ENCODE measurements at regions not wholly inside any gene's neighbourhood (a gene's known extent, or its start where the extent isn't known, plus 50 kb on each side); places are given as distances from the start of the nearest gene placed in this dataset.

DNA sequence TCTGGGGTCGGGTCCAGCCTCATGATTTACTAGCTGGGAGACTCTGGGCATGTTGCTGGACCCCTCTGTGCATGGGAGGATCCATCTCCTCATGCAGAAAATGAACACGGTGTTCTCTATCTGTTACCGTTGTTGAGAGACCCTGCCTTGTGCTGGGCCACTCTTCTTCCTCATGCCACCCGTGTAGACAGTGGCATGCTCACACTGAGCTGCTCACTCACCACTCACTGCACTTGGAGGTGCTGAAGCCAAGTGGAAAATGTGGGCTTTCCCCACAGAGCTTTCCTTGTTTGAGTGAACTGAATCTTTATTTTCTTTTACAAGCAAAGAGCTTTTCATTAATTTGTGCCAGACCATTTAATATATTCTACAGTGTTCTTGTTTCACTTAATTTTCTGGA, 77.5 kb upstream of the GDF10 start:
- TF ChIP-seq CTCF (IDR thresholded peaks at IDR 0.05; ENCODE audit: low read depth, low read length) = no peak
- no peak overlapping the region for H3K4me3 ChIP-seq (ENCODE audit: low read depth, low read length)

DNA sequence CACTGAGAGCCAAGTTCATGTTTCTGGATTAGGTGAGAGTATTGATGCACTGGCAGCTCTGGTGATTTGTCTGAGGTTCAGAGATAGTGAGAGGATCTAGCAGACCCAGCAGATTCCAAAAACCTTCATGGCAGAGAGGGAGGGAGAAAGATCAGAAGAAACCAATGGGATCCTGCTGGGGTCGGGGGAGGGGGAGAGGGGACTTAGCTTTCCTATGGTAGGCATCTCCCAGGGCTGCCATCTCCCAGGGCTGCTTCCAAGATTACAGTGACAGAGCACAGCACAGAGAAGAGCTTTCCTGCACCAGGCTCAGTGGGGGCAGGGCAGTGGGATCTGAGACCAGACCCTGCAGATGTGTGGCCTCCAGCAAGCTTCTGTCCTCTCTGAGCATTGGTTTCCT, 76.8 kb upstream of the GDF10 start:
- no peak for TF ChIP-seq CTCF (IDR thresholded peaks at IDR 0.05; ENCODE audit: low read depth, low read length)
- H3K4me3 ChIP-seq (ENCODE audit: low read depth, low read length) = no peak overlapping the region

- no peak for TF ChIP-seq CTCF (IDR thresholded peaks at IDR 0.05; ENCODE audit: low read depth, low read length)
- H3K4me3 ChIP-seq (ENCODE audit: low read depth, low read length) = no peak overlapping the region
Measured at GRCh38 chr10:47224546-47225218, 75.3 kb upstream of the GDF10 start.

DNA sequence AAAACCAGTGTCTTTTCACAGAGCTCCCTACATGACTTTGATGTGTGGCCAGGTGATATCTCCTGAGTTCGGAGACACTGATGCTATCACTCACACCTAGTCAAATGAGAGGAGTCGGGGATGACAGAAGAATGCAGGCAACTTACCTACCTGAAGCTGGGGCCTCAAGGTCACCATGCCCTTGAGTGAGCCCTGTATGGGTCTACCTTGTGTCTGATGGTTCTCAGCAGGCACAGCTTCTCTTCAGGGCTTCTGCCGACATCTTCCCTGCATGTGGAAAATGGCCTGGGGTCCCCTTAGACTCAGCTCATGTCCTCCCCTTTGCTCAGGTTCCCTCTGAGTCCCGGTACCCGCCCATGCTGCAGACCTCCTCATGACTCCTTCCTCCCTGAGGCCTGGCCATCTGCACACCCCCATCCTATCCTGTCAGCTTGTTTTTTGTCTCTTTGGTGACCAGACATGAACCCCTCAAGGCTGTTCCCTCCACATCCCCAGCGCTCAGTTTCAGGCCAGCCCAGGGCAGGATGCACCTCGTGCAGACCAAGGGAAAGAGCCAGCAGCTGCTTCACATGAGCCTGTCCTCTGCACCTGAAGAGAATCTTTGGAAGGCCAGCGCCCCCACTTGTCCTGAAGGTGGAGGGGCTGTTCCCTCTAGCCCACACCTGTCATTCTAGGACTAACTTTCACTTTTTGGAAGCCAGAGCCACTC, 74.6 kb upstream of the GDF10 start:
- TF ChIP-seq CTCF (IDR thresholded peaks at IDR 0.05; ENCODE audit: low read depth, low read length) = no peak

GRCh38 chr10:47225928-47226645, 73.9 kb upstream of the GDF10 start:
- TF ChIP-seq CTCF (IDR thresholded peaks at IDR 0.05; ENCODE audit: low read depth, low read length) = no peak
- H3K4me3 ChIP-seq (ENCODE audit: low read depth, low read length) = no peak overlapping the region

More for the DNA sequence above, 74.6 kb upstream of the GDF10 start:
- H3K4me3 ChIP-seq (ENCODE audit: low read depth, low read length) = no peak overlapping the region

GRCh38 chr10:47230482-47230881, 69.5 kb upstream of the GDF10 start:
- no peak for TF ChIP-seq CTCF (IDR thresholded peaks at IDR 0.05; ENCODE audit: low read depth, low read length)
- H3K4me3 ChIP-seq (ENCODE audit: low read depth, low read length) = no peak overlapping the region

- no peak overlapping the region for H3K4me3 ChIP-seq (ENCODE audit: low read depth, low read length)
- no peak for TF ChIP-seq CTCF (IDR thresholded peaks at IDR 0.05; ENCODE audit: low read depth, low read length)
Measured at GRCh38 chr10:47230957-47231356, 69.0 kb upstream of the GDF10 start.

All from WI38 (cell line).